ENCODE measurements at regions not wholly inside any gene's neighbourhood (a gene's known extent, or its start where the extent isn't known, plus 50 kb on each side); places are given as distances from the start of the nearest gene placed in this dataset.

GRCh38 chr6:8888468-8888867, 453.1 kb upstream of the SLC35B3 start:
- Histone ChIP-seq H3K4me1 (no peaks in the 10 kb centered on the region), H3K27ac (no peak overlapping the region), H3K9me3 (no peaks in the 10 kb centered on the region), H3K4me3 (no peak overlapping the region), H3K27me3 (no peaks in the 10 kb centered on the region), H3K36me3 (no peaks in the 10 kb centered on the region)
- TF ChIP-seq, protein P1, sequence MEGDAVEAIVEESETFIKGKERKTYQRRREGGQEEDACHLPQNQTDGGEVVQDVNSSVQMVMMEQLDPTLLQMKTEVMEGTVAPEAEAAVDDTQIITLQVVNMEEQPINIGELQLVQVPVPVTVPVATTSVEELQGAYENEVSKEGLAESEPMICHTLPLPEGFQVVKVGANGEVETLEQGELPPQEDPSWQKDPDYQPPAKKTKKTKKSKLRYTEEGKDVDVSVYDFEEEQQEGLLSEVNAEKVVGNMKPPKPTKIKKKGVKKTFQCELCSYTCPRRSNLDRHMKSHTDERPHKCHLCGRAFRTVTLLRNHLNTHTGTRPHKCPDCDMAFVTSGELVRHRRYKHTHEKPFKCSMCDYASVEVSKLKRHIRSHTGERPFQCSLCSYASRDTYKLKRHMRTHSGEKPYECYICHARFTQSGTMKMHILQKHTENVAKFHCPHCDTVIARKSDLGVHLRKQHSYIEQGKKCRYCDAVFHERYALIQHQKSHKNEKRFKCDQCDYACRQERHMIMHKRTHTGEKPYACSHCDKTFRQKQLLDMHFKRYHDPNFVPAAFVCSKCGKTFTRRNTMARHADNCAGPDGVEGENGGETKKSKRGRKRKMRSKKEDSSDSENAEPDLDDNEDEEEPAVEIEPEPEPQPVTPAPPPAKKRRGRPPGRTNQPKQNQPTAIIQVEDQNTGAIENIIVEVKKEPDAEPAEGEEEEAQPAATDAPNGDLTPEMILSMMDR (IDR thresholded peaks at IDR 0.05), result peak; percentile 31
- ATAC-seq, result no peak
- DNase-seq, result no peak
- intact Hi-C loops (cut with DNase I), result no loop called here

GRCh38 chr6:8881663-8882062, 446.3 kb upstream of the SLC35B3 start:
- Histone ChIP-seq H3K36me3 (no peaks in the 10 kb centered on the region), H3K27me3 (no peaks in the 10 kb centered on the region), H3K4me1 (peaks cover 3% of the 10 kb centered on the region), H3K27ac (no peak overlapping the region), H3K4me3 (no peak overlapping the region), H3K9me3 (no peaks in the 10 kb centered on the region)
- intact Hi-C loops (cut with DNase I), result no loop called here
- DNase-seq, result no peak
- TF ChIP-seq, protein P1 (IDR thresholded peaks at IDR 0.05), result no peak
- ATAC-seq, result peak; percentile 56

DNA sequence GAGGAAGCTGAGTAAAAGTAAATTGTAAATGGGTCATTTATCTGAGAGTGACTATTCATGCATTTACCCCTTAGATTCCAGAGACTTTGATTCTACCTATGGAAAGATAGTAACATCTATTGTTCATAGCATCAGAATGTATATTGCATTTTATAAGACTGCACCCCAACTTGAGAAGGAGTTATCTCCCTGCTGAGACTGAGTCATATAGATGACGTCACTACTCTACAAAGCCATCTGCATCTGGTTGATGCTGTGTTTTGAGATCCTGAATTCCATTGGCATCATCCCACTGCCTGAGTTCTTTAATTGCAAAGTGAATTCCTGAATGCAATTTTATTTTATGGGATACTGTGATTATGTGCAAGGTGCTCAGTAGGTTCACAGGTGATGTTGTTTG, 444.0 kb upstream of the SLC35B3 start:
- H3K27ac ChIP-seq, result no peak overlapping the region
- TF ChIP-seq, protein P1 (IDR thresholded peaks at IDR 0.05), result no peak
- H3K4me1 ChIP-seq, result peaks cover 3% of the 10 kb centered on the region
- H3K27me3 ChIP-seq, result no peaks in the 10 kb centered on the region
- intact Hi-C loops (cut with DNase I), result no loop called here
- H3K9me3 ChIP-seq, result no peaks in the 10 kb centered on the region
- ATAC-seq (no peak), DNase-seq (no peak)
- H3K4me3 ChIP-seq, result no peak overlapping the region
- no peaks in the 10 kb centered on the region for H3K36me3 ChIP-seq

DNA sequence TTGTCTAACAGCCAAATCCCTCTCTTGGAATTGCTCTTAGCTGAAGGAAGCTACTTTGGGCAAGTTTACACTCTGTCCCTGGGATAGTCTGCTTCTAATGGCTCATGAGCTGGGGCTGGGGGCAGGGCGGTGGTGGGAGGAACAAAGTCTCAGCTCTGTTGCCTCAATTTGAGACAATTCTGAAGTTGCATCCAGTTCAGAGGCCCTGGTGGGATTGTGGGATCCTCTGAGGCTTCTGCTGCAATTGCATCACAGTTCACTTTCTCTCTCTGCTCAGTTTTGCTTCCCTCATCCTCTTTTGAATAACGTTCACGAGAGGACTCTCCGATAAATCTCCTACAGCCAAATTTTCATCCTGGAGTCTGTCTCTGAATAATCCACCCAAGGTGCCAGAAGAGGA, 440.6 kb upstream of the SLC35B3 start:
- TF ChIP-seq, protein P1 (IDR thresholded peaks at IDR 0.05), result no peak
- no peaks in the 10 kb centered on the region for H3K4me1 ChIP-seq
- no peak overlapping the region for H3K27ac ChIP-seq
- H3K36me3 ChIP-seq, result no peaks in the 10 kb centered on the region
- H3K4me3 ChIP-seq, result no peak overlapping the region
- ATAC-seq (no peak), DNase-seq (no peak)
- intact Hi-C loops (cut with DNase I), result no loop called here
- H3K27me3 ChIP-seq, result no peaks in the 10 kb centered on the region
- no peaks in the 10 kb centered on the region for H3K9me3 ChIP-seq

GRCh38 chr6:8872589-8872988, 437.2 kb upstream of the SLC35B3 start:
- ATAC-seq, result no peak
- DNase-seq, result no peak
- TF ChIP-seq, protein P1 (IDR thresholded peaks at IDR 0.05), result no peak
- intact Hi-C loops (cut with DNase I), result no loop called here
- Histone ChIP-seq H3K36me3 (no peaks in the 10 kb centered on the region), H3K9me3 (no peaks in the 10 kb centered on the region), H3K4me1 (no peaks in the 10 kb centered on the region), H3K4me3 (no peak overlapping the region), H3K27me3 (no peaks in the 10 kb centered on the region), H3K27ac (no peak overlapping the region)

DNA sequence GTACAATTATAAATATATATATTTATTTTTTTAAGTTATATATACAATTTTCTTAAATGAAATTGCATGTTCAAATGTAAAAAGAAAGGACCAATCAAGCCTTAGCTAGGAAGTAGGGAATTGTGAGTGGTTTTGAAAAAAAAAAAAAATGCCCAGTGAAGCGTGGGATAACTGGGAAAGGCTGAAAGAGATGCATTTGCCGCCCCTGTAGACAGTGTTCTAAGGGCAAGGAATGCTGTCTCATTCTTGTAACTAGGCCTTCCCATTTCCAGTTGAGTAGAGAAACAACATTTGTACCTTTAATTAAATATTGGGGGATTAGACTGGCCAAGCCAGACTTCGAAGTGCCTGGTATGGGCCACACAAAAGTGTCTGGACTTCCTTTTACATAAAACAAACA, 430.1 kb upstream of the SLC35B3 start:
- intact Hi-C loops (cut with DNase I), result no loop called here
- no peak for ATAC-seq
- H3K4me3 ChIP-seq, result no peak overlapping the region
- no peaks in the 10 kb centered on the region for H3K27me3 ChIP-seq
- TF ChIP-seq, protein P1 (IDR thresholded peaks at IDR 0.05), result no peak
- no peak overlapping the region for H3K27ac ChIP-seq
- H3K36me3 ChIP-seq, result no peaks in the 10 kb centered on the region
- H3K9me3 ChIP-seq, result no peaks in the 10 kb centered on the region
- H3K4me1 ChIP-seq, result no peaks in the 10 kb centered on the region
- DNase-seq, result no peak

All from upper lobe of right lung (tissue), 1 donor.